ENCODE measurements at regions not wholly inside any gene's neighbourhood (a gene's known extent, or its start where the extent isn't known, plus 50 kb on each side); places are given as distances from the start of the nearest gene placed in this dataset. TPM values are rescaled to one million over a fixed set of nuclear protein-coding genes. Genes with fewer than 3 reads are reported as not detected.
"Not testable (repeated sequence)": the region's sequence is repeated elsewhere in the genome, so short reads cannot be mapped to it uniquely, and the experiment has no call there.

DNA sequence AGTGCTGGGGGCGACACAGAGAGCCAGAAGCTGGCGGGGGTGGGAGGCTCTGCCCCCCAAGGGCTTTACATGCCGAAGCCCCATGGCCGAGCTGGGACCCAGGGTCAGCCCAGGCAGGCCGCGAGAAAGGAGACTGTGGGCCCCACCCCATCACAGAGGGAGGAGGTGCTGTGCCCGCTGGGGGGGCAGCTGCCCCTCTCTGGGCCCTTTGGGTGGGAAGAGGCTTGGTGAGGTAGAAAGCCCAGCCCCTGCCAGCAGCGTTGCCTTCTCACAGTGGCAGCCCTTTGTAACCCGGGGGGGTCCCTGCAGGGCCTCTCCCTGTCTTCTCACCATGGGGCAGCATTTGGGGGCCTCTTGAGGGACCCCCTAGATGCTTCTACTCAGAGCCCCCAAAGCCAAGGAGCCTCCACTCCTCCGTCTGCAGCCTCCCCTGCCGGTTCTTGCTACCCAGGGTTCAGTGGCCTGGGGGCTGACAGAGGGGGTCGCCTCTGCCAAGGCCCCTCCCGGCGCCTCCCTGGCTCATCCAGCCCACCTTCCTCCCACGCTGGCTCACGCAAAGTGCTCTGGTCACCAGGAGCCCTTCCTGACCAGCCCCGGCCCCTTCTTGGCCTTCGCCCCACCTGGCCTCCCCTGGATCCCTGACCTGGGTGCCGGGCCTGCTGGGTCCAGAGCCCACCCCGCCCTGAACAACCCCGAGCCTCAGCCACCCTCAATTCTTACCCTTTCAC lies 2967.9 kb downstream of the RPIA start:
- not testable (repeated sequence) for H3K4me3 ChIP-seq; H3K27ac Mint-ChIP-seq; H3K4me3 Mint-ChIP-seq; H3K4me1 Mint-ChIP-seq; ATAC-seq; H3K79me2 ChIP-seq (replicated peaks; ENCODE audit: insufficient read depth); H3K36me3 Mint-ChIP-seq (ENCODE audit: low read depth); H3K9me3 Mint-ChIP-seq; H3K27me3 Mint-ChIP-seq (ENCODE audit: insufficient read depth, low read depth, poor library complexity); H4K20me1 ChIP-seq (replicated peaks; ENCODE audit: insufficient read depth); H3K36me3 ChIP-seq (ENCODE audit: insufficient read depth); H3K9me2 ChIP-seq (ENCODE audit: insufficient read depth); H2AFZ ChIP-seq; DNase-seq (ENCODE audit: low spot score); H3F3A ChIP-seq (replicated peaks; ENCODE audit: low read depth); H3K27ac ChIP-seq (ENCODE audit: low read depth); H3K4me1 ChIP-seq (ENCODE audit: insufficient read depth); H3K4me2 ChIP-seq
- H3K27me3 ChIP-seq (ENCODE audit: insufficient read depth), result peaks cover 24% of the 10 kb centered on the region

- H3K27ac ChIP-seq (ENCODE audit: low read depth); H3K27ac Mint-ChIP-seq; H2AFZ ChIP-seq; H3K9me2 ChIP-seq (ENCODE audit: insufficient read depth); H3K36me3 Mint-ChIP-seq (ENCODE audit: low read depth); H3K9me3 Mint-ChIP-seq; H3K79me2 ChIP-seq (replicated peaks; ENCODE audit: insufficient read depth); H4K20me1 ChIP-seq (replicated peaks; ENCODE audit: insufficient read depth); H3K4me1 Mint-ChIP-seq; H3K36me3 ChIP-seq (ENCODE audit: insufficient read depth); H3F3A ChIP-seq (replicated peaks; ENCODE audit: low read depth); H3K27me3 Mint-ChIP-seq (ENCODE audit: insufficient read depth, low read depth, poor library complexity); H3K4me1 ChIP-seq (ENCODE audit: insufficient read depth): not testable (repeated sequence)
- Histone ChIP-seq H3K27me3 (ENCODE audit: insufficient read depth) (peaks cover 26% of the 10 kb centered on the region), H3K4me2 (peak overlapping the region; percentile 67), H3K4me3 (peak overlapping the region; percentile 46)
- H3K4me3 Mint-ChIP-seq, result peak overlapping the region; percentile 72
- ATAC-seq (peak; percentile 97), DNase-seq (ENCODE audit: low spot score) (peak; percentile 50)
Measured at GRCh38 chr2:91659917-91660275, 2968.4 kb downstream of the RPIA start.

GRCh38 chr2:91667341-91667740 lies 2975.9 kb downstream of the RPIA start:
- H3K27me3 Mint-ChIP-seq (ENCODE audit: insufficient read depth, low read depth, poor library complexity); H3K9me3 Mint-ChIP-seq; DNase-seq (ENCODE audit: low spot score); H2AFZ ChIP-seq; H3K4me3 Mint-ChIP-seq; H4K20me1 ChIP-seq (replicated peaks; ENCODE audit: insufficient read depth); H3K36me3 Mint-ChIP-seq (ENCODE audit: low read depth); H3K4me1 ChIP-seq (ENCODE audit: insufficient read depth); H3K4me3 ChIP-seq; H3K79me2 ChIP-seq (replicated peaks; ENCODE audit: insufficient read depth); H3K36me3 ChIP-seq (ENCODE audit: insufficient read depth); ATAC-seq; H3K4me1 Mint-ChIP-seq; H3K4me2 ChIP-seq; H3F3A ChIP-seq (replicated peaks; ENCODE audit: low read depth); H3K9me2 ChIP-seq (ENCODE audit: insufficient read depth); H3K27ac Mint-ChIP-seq; H3K27ac ChIP-seq (ENCODE audit: low read depth): not testable (repeated sequence)
- peaks cover 17% of the 10 kb centered on the region for H3K27me3 ChIP-seq (ENCODE audit: insufficient read depth)

- H3K79me2 ChIP-seq (replicated peaks; ENCODE audit: insufficient read depth); H3K36me3 ChIP-seq (ENCODE audit: insufficient read depth); H4K20me1 ChIP-seq (replicated peaks; ENCODE audit: insufficient read depth); H3F3A ChIP-seq (replicated peaks; ENCODE audit: low read depth); H3K27me3 Mint-ChIP-seq (ENCODE audit: insufficient read depth, low read depth, poor library complexity); H3K9me3 Mint-ChIP-seq; H3K27ac ChIP-seq (ENCODE audit: low read depth); H3K27ac Mint-ChIP-seq; H3K9me2 ChIP-seq (ENCODE audit: insufficient read depth); ATAC-seq; H3K4me3 ChIP-seq; H3K4me2 ChIP-seq; H3K36me3 Mint-ChIP-seq (ENCODE audit: low read depth); H3K4me1 ChIP-seq (ENCODE audit: insufficient read depth); H2AFZ ChIP-seq; H3K4me1 Mint-ChIP-seq: not testable (repeated sequence)
- peak; percentile 0 for DNase-seq (ENCODE audit: low spot score)
- H3K4me3 Mint-ChIP-seq, result 0 out of 3 replicates have a peak overlapping the region, but pooled peaks have one; percentile 34
- peaks cover 20% of the 10 kb centered on the region for H3K27me3 ChIP-seq (ENCODE audit: insufficient read depth)
Measured at GRCh38 chr2:91685541-91685940, 2994.1 kb downstream of the RPIA start.

DNA sequence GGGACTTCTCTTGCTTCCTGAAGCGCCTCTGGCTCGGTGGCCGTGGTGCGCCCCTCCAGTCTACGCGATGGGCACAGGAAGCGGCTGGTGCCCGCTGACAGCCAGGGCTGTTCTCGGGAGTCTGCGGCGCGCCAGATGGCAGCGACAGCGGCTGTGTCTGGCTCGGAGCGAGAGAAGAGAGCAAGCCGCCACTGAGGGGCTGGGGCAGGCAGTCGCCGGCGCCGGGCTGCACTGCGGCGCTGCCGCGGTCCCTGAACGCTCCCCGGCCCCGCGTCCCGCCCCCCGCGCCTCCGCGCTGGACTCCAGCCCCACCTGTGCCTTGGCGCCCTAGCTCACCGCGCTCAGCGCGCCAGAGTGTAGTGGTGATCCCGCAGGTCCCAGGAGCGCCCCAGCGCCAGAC lies 2994.6 kb downstream of the RPIA start:
- H3K9me2 ChIP-seq (ENCODE audit: insufficient read depth); H2AFZ ChIP-seq; H3K4me1 Mint-ChIP-seq; H3K79me2 ChIP-seq (replicated peaks; ENCODE audit: insufficient read depth); H3K36me3 ChIP-seq (ENCODE audit: insufficient read depth); ATAC-seq; H3K27ac ChIP-seq (ENCODE audit: low read depth); H3K9me3 Mint-ChIP-seq; H3K27ac Mint-ChIP-seq; H3K4me1 ChIP-seq (ENCODE audit: insufficient read depth); H3K27me3 Mint-ChIP-seq (ENCODE audit: insufficient read depth, low read depth, poor library complexity); H3F3A ChIP-seq (replicated peaks; ENCODE audit: low read depth); H3K36me3 Mint-ChIP-seq (ENCODE audit: low read depth); H4K20me1 ChIP-seq (replicated peaks; ENCODE audit: insufficient read depth): not testable (repeated sequence)
- peak; percentile 25 for DNase-seq (ENCODE audit: low spot score)
- peak overlapping the region; percentile 58; the same call in 2 of the 3 replicates for H3K4me3 Mint-ChIP-seq
- peaks cover 20% of the 10 kb centered on the region for H3K27me3 ChIP-seq (ENCODE audit: insufficient read depth)
- peak overlapping the region; percentile 43; the same call in 1 of the 2 replicates for H3K4me3 ChIP-seq
- 0 out of 2 replicates have a peak overlapping the region, but pooled peaks have one; percentile 57 for H3K4me2 ChIP-seq

Small RNA genes lying in the stretch of these regions (small RNA-seq; reads per million reads assigned to genes)
- not detected for gene AC233266.1 (ENCODE audit: low replicate concordance)
- not detected for gene RNA5SP100 (ENCODE audit: low replicate concordance)

All from GM23338 (cell line).